GM12873 (cell line): ENCODE measurements at regions not wholly inside any gene's neighbourhood (a gene's known extent, or its start where the extent isn't known, plus 50 kb on each side); places are given as distances from the start of the nearest gene placed in this dataset.

Experiments used
- CTCF ChIP-seq: IDR thresholded peaks from 2 replicates; pipeline ENCODE4 v1.5.1; 2012; ENCODE audit warnings: low read depth, mild to moderate bottlenecking, moderate library complexity, low read length, control low read depth; ENCODE audit not compliant: insufficient read depth; ENCODE audit errors: missing control alignments

- TF ChIP-seq CTCF, result peak; percentile 72
These were observed 161.2 kb upstream of the WDFY3 start for GRCh38 chr4:85127653-85128052.

GRCh38 chr4:85128246-85129204, 162.0 kb upstream of the WDFY3 start:
- no peak for TF ChIP-seq CTCF

- TF ChIP-seq CTCF, result no peak
These were observed 165.6 kb upstream of the WDFY3 start for GRCh38 chr4:85132117-85132516.

- TF ChIP-seq CTCF, result no peak
These were observed 166.1 kb upstream of the WDFY3 start for GRCh38 chr4:85132570-85132969.

- TF ChIP-seq CTCF, result no peak
These were observed 176.0 kb upstream of the WDFY3 start for GRCh38 chr4:85142451-85142850.

- peak; percentile 57 for TF ChIP-seq CTCF
These were observed 181.1 kb upstream of the WDFY3 start for GRCh38 chr4:85147481-85148076.

GRCh38 chr4:85149676-85150075, 183.2 kb upstream of the WDFY3 start:
- TF ChIP-seq CTCF, result no peak
